GM10248 (cell line): ENCODE measurements at regions not wholly inside any gene's neighbourhood (a gene's known extent, or its start where the extent isn't known, plus 50 kb on each side); places are given as distances from the start of the nearest gene placed in this dataset.

ENCODE experiments used
- CTCF ChIA-PET: fragments of 300-600 bp; sonication (Branson Sonifier 250); formaldehyde crosslinking; extraction: SDS; loops from one replicate; lab custom pipeline; 2021; ENCODE audit warnings: antibody characterized with exemption; lab: Yijun Ruan, JAX
- POLR2A ChIA-PET: fragments of 350-650 bp; sonication (Branson Sonifier 250); formaldehyde crosslinking; extraction: SDS; loops from one replicate; lab custom pipeline; 2020; ENCODE audit warnings: antibody characterized with exemption; lab: Yijun Ruan, JAX
- DNase-seq: peaks from one replicate; pipeline ENCODE4 v3.0.0; 2012; ENCODE audit errors: extremely low spot score
- CTCF ChIP-seq: IDR thresholded peaks from 2 replicates; pipeline ENCODE4 v1.5.1; 2012; ENCODE audit warnings: mild to moderate bottlenecking, low read depth; ENCODE audit errors: extremely low read depth, missing control alignments, control extremely low read depth

DNA sequence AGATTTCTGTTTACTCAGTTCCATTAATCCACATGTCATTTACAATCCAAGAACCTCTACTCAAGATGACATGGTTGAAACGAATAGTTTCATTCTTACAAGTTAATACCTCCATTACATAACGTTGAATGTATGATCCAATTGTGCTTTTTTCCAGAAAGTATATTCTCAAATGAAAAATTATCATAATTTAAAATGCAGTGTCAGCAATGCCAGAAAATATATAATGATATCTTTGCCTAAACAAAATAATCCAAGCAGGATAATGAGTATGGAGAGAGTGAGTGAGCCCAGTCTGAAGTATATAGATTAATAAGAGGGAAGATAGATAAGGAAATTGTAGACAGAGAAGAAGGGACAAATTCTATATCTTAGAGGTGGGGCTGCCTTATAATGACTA lies 505.0 kb downstream of the CENPC start:
- POLR2A ChIA-PET = no interaction called here
- TF ChIP-seq CTCF = no peak
- CTCF ChIA-PET = no interaction called here
- no peak for DNase-seq

DNA sequence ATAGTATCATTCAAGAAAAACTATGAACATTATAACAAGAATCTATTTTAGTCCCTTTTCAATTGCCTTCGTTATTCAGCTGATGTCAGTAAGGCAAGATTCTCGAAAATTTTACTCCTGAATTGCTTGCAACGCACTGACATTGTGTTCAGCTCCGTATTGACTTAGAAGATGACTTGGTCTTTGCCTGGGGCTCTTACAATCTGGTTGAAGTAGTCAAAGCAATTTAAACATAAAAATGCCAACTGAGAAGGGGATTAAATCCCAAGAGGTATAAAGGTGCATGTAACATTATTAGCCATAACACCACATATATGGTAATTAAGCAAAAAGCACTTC lies 507.1 kb downstream of the CENPC start:
- TF ChIP-seq CTCF = no peak
- ChIA-PET CTCF (no interaction called here), POLR2A (no interaction called here)
- no peak for DNase-seq

DNA sequence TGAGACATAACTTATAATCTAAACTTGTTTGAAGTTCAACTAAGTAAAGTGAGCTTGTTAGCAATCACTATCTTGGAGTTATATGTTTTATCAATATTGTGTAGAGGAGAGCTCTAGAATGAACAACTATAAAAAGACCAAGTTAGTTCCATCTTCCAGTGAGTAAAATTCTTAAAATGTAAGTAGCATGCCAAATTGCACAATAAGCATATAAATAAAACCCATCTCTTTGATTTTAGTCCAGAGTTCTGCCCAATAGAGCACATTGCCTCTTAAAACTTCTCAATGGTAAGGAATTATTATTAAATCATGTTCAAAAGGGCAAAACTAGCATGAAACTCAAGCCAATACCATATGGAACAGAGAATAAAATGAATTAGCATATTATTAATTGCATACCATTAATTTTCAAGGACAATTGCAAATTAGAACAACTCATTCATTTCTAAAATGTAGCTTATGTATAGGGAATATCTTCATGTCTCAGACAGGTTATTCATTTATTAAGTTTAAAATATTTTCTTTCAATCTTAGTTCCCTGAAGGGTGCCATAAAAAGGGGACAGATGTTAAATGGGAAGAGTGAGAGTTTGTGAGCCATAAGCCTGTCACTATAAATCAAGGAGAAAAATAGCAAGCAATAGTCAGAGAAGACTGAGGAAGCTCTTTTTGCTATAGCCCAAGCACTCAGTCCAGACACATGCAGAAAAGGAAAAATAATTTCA lies 507.6 kb downstream of the CENPC start:
- DNase-seq = no peak
- POLR2A ChIA-PET = no interaction called here
- TF ChIP-seq CTCF = no peak
- CTCF ChIA-PET = interaction anchor here (0.8 to 1.5 kb wide), 3 partner anchors 9 to 12 kb away, joined by 3 to 5 read pairs (median 4); no protein-coding TSS in a partner anchor

DNA sequence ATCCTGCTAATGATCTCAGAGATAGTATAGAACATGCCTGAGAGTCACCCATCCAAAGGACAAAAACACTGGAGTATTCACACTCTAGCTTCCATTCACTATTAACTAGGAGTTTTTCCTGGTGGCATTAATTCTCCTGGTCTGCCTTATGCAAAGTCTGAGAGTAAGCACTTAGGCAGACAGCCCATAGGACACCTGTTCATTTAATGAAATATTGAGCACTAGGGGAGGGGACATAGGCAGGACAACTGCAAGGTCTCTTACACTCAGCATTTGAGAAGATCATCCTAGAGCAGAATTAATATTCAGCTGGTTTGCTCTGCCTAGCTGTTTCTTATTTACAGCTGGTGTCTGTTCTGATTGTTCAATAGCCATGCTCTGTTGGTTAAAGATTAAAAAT lies 508.5 kb downstream of the CENPC start:
- no peak for TF ChIP-seq CTCF
- DNase-seq = no peak
- POLR2A ChIA-PET = no interaction called here
- CTCF ChIA-PET = interaction anchor here (1.2 to 1.5 kb wide), 3 partner anchors 9 to 16 kb away, joined by 3 to 5 read pairs (median 4); no protein-coding TSS in a partner anchor

GRCh38 chr4:67035986-67036385 lies 509.3 kb downstream of the CENPC start:
- ChIA-PET POLR2A (no interaction called here), CTCF (interaction anchor here (1.2 to 1.5 kb wide), 3 partner anchors 8 to 18 kb away, joined by 3 to 4 read pairs (median 3); no protein-coding TSS in a partner anchor)
- TF ChIP-seq CTCF = no peak
- DNase-seq = no peak

DNA sequence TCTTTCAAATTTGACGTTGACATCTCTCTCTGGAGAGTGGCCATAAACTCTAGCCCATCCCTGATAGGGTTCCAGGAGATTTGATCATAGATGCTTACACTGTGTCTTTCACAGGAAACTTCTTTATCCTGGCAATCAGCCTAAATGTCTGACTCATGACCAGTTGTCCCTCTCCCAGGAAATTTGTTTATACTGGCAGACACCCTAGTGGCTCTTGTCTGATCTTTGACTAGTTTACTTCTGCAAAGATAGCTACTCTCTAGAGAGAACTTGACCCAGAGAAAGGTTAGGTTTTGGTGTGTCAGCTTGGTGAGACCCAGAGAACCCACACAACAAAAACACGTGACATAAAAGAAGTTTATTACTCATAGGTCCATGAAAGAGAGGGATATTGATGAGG lies 509.8 kb downstream of the CENPC start:
- no peak for TF ChIP-seq CTCF
- POLR2A ChIA-PET = no interaction called here
- CTCF ChIA-PET = interaction anchor here (1.2 kb wide), 2 partner anchors 15 to 18 kb away, joined by 3 read pairs; no protein-coding TSS in a partner anchor
- DNase-seq = no peak
